Suppressor macrophage treated with lipopolysaccharide for 4 hours (primary cell): ENCODE measurements at regions not wholly inside any gene's neighbourhood (a gene's known extent, or its start where the extent isn't known, plus 50 kb on each side); places are given as distances from the start of the nearest gene placed in this dataset.

Experiments used
- DNase-seq: peaks from one replicate; pipeline ENCODE4 v3.0.0-alpha.2; 2020

GRCh38 chr7:110607050-110607857 lies 483.7 kb upstream of the LRRN3 start:
- no peak for DNase-seq

- DNase-seq, result no peak
Measured at GRCh38 chr7:110609336-110609735, 481.6 kb upstream of the LRRN3 start.

GRCh38 chr7:110612680-110613079 lies 478.2 kb upstream of the LRRN3 start:
- no peak for DNase-seq
